PC-9 (cell line): ENCODE measurements at regions not wholly inside any gene's neighbourhood (a gene's known extent, or its start where the extent isn't known, plus 50 kb on each side); places are given as distances from the start of the nearest gene placed in this dataset.

ENCODE experiments used
- BruUV-seq: library from RNA; stranded (reverse); fragments of 400-500 nt; replicated peaks from 2 replicates; lab custom pipeline; 2021; lab: Mats Ljungman, UMichigan
- CTCF ChIA-PET: fragments of 300-600 bp; sonication (Branson Sonifier 250); formaldehyde crosslinking; loops from one replicate; lab custom pipeline; 2022; ENCODE audit warnings: antibody characterized with exemption; lab: Charles Lee
- POLR2A ChIA-PET: fragments of 300-600 bp; sonication (Branson Sonifier 250); formaldehyde crosslinking; loops from one replicate; lab custom pipeline; 2022; ENCODE audit warnings: antibody characterized with exemption; ENCODE audit not compliant: unreplicated experiment; lab: Charles Lee
- DNase-seq, 2 experiments: peaks; one replicate each; pipeline versions ENCODE4 v3.0.0 to v3.0.0-alpha.2; 2015 to 2022; ENCODE audit warnings: mixed read lengths in 1 of 2
- H2AFZ ChIP-seq: fragments of 200-600 bp; sonication (generic); 2 replicates; pipeline ENCODE4 v1.8.1; 2017; ENCODE audit warnings: antibody characterized with exemption
- H3F3A ChIP-seq: fragments of 200-600 bp; sonication (generic); 2 replicates; pipeline ENCODE4 v1.8.1; 2017; ENCODE audit warnings: antibody characterized with exemption, mild to moderate bottlenecking, low read depth; ENCODE audit not compliant: insufficient read depth
- H3K27ac ChIP-seq: fragments of 200-600 bp; sonication (generic); 2 replicates; pipeline ENCODE4 v1.6.1; 2016; ENCODE audit warnings: mixed run types
- H3K27me3 ChIP-seq: fragments of 200-600 bp; sonication (generic); 2 replicates; pipeline ENCODE4 v1.6.1; 2016; ENCODE audit warnings: low read depth, mixed run types; ENCODE audit not compliant: insufficient read depth
- H3K36me3 ChIP-seq: fragments of 200-600 bp; sonication (generic); 2 replicates; pipeline ENCODE4 v1.6.1; 2016; ENCODE audit warnings: low read depth, mixed run types
- H3K4me1 ChIP-seq: fragments of 200-600 bp; sonication (generic); replicated peaks from 2 replicates; pipeline ENCODE4 v1.6.1; 2016; ENCODE audit warnings: mixed run types; ENCODE audit not compliant: insufficient read depth
- H3K4me2 ChIP-seq: fragments of 200-600 bp; sonication (generic); 2 replicates; pipeline ENCODE4 v1.6.1; 2017; ENCODE audit warnings: mixed run types
- H3K4me3 ChIP-seq: fragments of 200-600 bp; sonication (generic); 2 replicates; pipeline ENCODE4 v1.6.1; 2016; ENCODE audit warnings: mixed run types
- H3K79me2 ChIP-seq: fragments of 200-600 bp; sonication (generic); 2 replicates; pipeline ENCODE4 v1.6.1; 2017; ENCODE audit warnings: low read depth, mixed run types
- H3K9me2 ChIP-seq: fragments of 200-600 bp; sonication (generic); 2 replicates; pipeline ENCODE4 v1.8.1; 2017; ENCODE audit warnings: mild to moderate bottlenecking; ENCODE audit not compliant: insufficient read depth
- H3K9me3 ChIP-seq: fragments of 200-600 bp; sonication (generic); 2 replicates; pipeline ENCODE4 v1.8.1; 2016; ENCODE audit warnings: low read depth; ENCODE audit not compliant: insufficient read depth
- H4K20me1 ChIP-seq: fragments of 200-600 bp; sonication (generic); 2 replicates; pipeline ENCODE4 v1.8.1; 2017; ENCODE audit not compliant: insufficient read depth
- CTCF ChIP-seq: fragments of 200-600 bp; sonication (generic); conservative IDR thresholded peaks from 2 replicates; pipeline ENCODE4 v1.6.1; 2017; ENCODE audit warnings: mixed run types, antibody characterized with exemption, mild to moderate bottlenecking, moderate library complexity
- EZH2 ChIP-seq: fragments of 200-600 bp; sonication (generic); IDR thresholded peaks from 2 replicates; pipeline ENCODE4 v1.8.0; 2017; ENCODE audit warnings: antibody characterized with exemption, low read depth
- intact Hi-C: fragments of 100-400 bp; cut with micrococcal nuclease; formaldehyde crosslinking; loops from one replicate; pipeline ENCODE4 v1.10.0; 2022; ENCODE audit not compliant: unreplicated experiment

- no peaks in the 10 kb centered on the region for H4K20me1 ChIP-seq
- H3K27ac ChIP-seq, result no peak overlapping the region
- H3K4me3 ChIP-seq, result no peak overlapping the region
- DNase-seq, result no peak
- CTCF ChIA-PET, result no interaction called here
- no peaks in the 10 kb centered on the region for H3F3A ChIP-seq
- BruUV-seq, result no TSS peak
- H3K9me2 ChIP-seq, result no peaks in the 10 kb centered on the region
- intact Hi-C loops, result no loop called here
- H3K4me2 ChIP-seq, result no peak overlapping the region
- H3K36me3 ChIP-seq, result no peaks in the 10 kb centered on the region
- H2AFZ ChIP-seq, result no peak overlapping the region
- H3K4me1 ChIP-seq, result 0 out of 2 replicates have a peak, but pooled peaks cover 8% of the 10 kb centered on the region
- H3K27me3 ChIP-seq, result no peaks in the 10 kb centered on the region
- no peaks in the 10 kb centered on the region for H3K9me3 ChIP-seq
- H3K79me2 ChIP-seq, result no peaks in the 10 kb centered on the region
- no peak for TF ChIP-seq EZH2
- no peak for TF ChIP-seq CTCF
- POLR2A ChIA-PET, result no interaction called here
These were observed 115.0 kb downstream of the CEP44 start for GRCh38 chr4:174398728-174399127.

GRCh38 chr4:174397366-174398155 is 113.8 kb downstream of the CEP44 start:
- no peaks in the 10 kb centered on the region for H3K9me2 ChIP-seq
- no peaks in the 10 kb centered on the region for H3K79me2 ChIP-seq
- POLR2A ChIA-PET, result no interaction called here
- CTCF ChIA-PET, result no interaction called here
- TF ChIP-seq EZH2 (no peak), CTCF (no peak)
- H3K27me3 ChIP-seq, result no peaks in the 10 kb centered on the region
- H2AFZ ChIP-seq, result no peak overlapping the region
- 0 out of 2 replicates have a peak, but pooled peaks cover 4% of the 10 kb centered on the region for H3K4me1 ChIP-seq
- no peaks in the 10 kb centered on the region for H4K20me1 ChIP-seq
- no peaks in the 10 kb centered on the region for H3K36me3 ChIP-seq
- no peak overlapping the region for H3K4me3 ChIP-seq
- no peak overlapping the region for H3K27ac ChIP-seq
- H3F3A ChIP-seq, result no peaks in the 10 kb centered on the region
- no peaks in the 10 kb centered on the region for H3K9me3 ChIP-seq
- BruUV-seq, result no TSS peak
- H3K4me2 ChIP-seq, result no peak overlapping the region
- intact Hi-C loops, result no loop called here
- no peak for DNase-seq

GRCh38 chr4:174396599-174397110 is 112.9 kb downstream of the CEP44 start:
- Histone ChIP-seq H3K36me3 (no peaks in the 10 kb centered on the region), H3K27me3 (no peaks in the 10 kb centered on the region), H3K4me3 (no peak overlapping the region), H4K20me1 (no peaks in the 10 kb centered on the region), H3K9me3 (no peaks in the 10 kb centered on the region), H3F3A (no peaks in the 10 kb centered on the region), H3K27ac (no peak overlapping the region), H3K9me2 (no peaks in the 10 kb centered on the region), H2AFZ (no peak overlapping the region), H3K4me1 (no peaks in the 10 kb centered on the region), H3K4me2 (no peak overlapping the region), H3K79me2 (no peaks in the 10 kb centered on the region)
- CTCF ChIA-PET, result no interaction called here
- POLR2A ChIA-PET, result no interaction called here
- intact Hi-C loops, result no loop called here
- DNase-seq, result no peak
- BruUV-seq, result no TSS peak
- TF ChIP-seq CTCF (no peak), EZH2 (no peak)
